ENCODE measurements at regions not wholly inside any gene's neighbourhood (a gene's known extent, or its start where the extent isn't known, plus 50 kb on each side); places are given as distances from the start of the nearest gene placed in this dataset.

- no peak for DNase-seq
Observed at GRCh38 chr14:83780321-83780720, 1749.6 kb upstream of the FLRT2 start.

- no peak for DNase-seq
Observed at GRCh38 chr14:83798421-83798820, 1731.5 kb upstream of the FLRT2 start.

GRCh38 chr14:83799233-83799632 is 1730.7 kb upstream of the FLRT2 start:
- DNase-seq: no peak

GRCh38 chr14:83814896-83815295 is 1715.0 kb upstream of the FLRT2 start:
- DNase-seq: no peak

- DNase-seq: no peak
Observed at GRCh38 chr14:83816761-83817160, 1713.2 kb upstream of the FLRT2 start.

GRCh38 chr14:83825843-83826242 is 1704.1 kb upstream of the FLRT2 start:
- DNase-seq: no peak

- DNase-seq: no peak
Observed at GRCh38 chr14:83826838-83827237, 1703.1 kb upstream of the FLRT2 start.

- no peak for DNase-seq
Observed at GRCh38 chr14:83827383-83827782, 1702.6 kb upstream of the FLRT2 start.

GRCh38 chr14:83828406-83828805 is 1701.5 kb upstream of the FLRT2 start:
- no peak for DNase-seq

- DNase-seq: no peak
Observed at GRCh38 chr14:83830316-83830715, 1699.6 kb upstream of the FLRT2 start.

GRCh38 chr14:83838226-83838625 is 1691.7 kb upstream of the FLRT2 start:
- no peak for DNase-seq

- DNase-seq: no peak
Observed at GRCh38 chr14:83842547-83842946, 1687.4 kb upstream of the FLRT2 start.

- no peak for DNase-seq
Observed at GRCh38 chr14:83847102-83847501, 1682.8 kb upstream of the FLRT2 start.

GRCh38 chr14:83850092-83850491 is 1679.9 kb upstream of the FLRT2 start:
- no peak for DNase-seq

- no peak for DNase-seq
Observed at GRCh38 chr14:83856334-83856733, 1673.6 kb upstream of the FLRT2 start.

- DNase-seq: no peak
Observed at GRCh38 chr14:83860631-83861155, 1669.3 kb upstream of the FLRT2 start.

- DNase-seq: no peak
Observed at GRCh38 chr14:83863042-83863774, 1666.7 kb upstream of the FLRT2 start.

GRCh38 chr14:83864106-83864505 is 1665.8 kb upstream of the FLRT2 start:
- no peak for DNase-seq

- DNase-seq: no peak
Observed at GRCh38 chr14:83867566-83868225, 1662.2 kb upstream of the FLRT2 start.

- DNase-seq: no peak
Observed at GRCh38 chr14:83870546-83871270, 1659.2 kb upstream of the FLRT2 start.

- DNase-seq: no peak
Observed at GRCh38 chr14:83873669-83874068, 1656.3 kb upstream of the FLRT2 start.

- no peak for DNase-seq
Observed at GRCh38 chr14:83874662-83875061, 1655.3 kb upstream of the FLRT2 start.

- no peak for DNase-seq
Observed at GRCh38 chr14:83883732-83884131, 1646.2 kb upstream of the FLRT2 start.

- DNase-seq: no peak
Observed at GRCh38 chr14:83885837-83886293, 1644.1 kb upstream of the FLRT2 start.
